Endodermal cell (in vitro differentiated cells): ENCODE measurements at regions not wholly inside any gene's neighbourhood (a gene's known extent, or its start where the extent isn't known, plus 50 kb on each side); places are given as distances from the start of the nearest gene placed in this dataset.

Experiments used
- DNase-seq: peaks from one replicate; pipeline ENCODE4 v3.0.0-alpha.2; 2017
- H3K27ac ChIP-seq: 2 replicates; pipeline ENCODE4 v1.5.1; 2013; ENCODE audit warnings: mild to moderate bottlenecking, low read depth, low read length, moderate library complexity
- H3K27me3 ChIP-seq: 2 replicates; pipeline ENCODE4 v1.6.1; 2013; ENCODE audit warnings: mild to moderate bottlenecking, low read length, moderate library complexity; ENCODE audit not compliant: insufficient read depth, control insufficient read depth, poor library complexity, severe bottlenecking
- H3K36me3 ChIP-seq: 2 replicates; pipeline ENCODE4 v1.7.0; 2013; ENCODE audit warnings: mild to moderate bottlenecking, low read length, moderate library complexity; ENCODE audit not compliant: control insufficient read depth, insufficient read depth
- H3K4me1 ChIP-seq: one replicate; pipeline ENCODE4 v1.7.0; 2013; ENCODE audit warnings: low read length; ENCODE audit not compliant: control insufficient read depth, insufficient read depth
- H3K4me3 ChIP-seq: 2 replicates; pipeline ENCODE4 v1.5.1; 2013; ENCODE audit warnings: mild to moderate bottlenecking, low read length, moderate library complexity
- H3K9ac ChIP-seq: 2 replicates; pipeline ENCODE4 v1.6.1; 2013; ENCODE audit warnings: mild to moderate bottlenecking, low read length, moderate library complexity; ENCODE audit not compliant: poor library complexity, severe bottlenecking; ENCODE audit errors: extremely low read depth
- H3K9me3 ChIP-seq: 2 replicates; pipeline ENCODE4 v1.6.1; 2013; ENCODE audit warnings: mild to moderate bottlenecking, low read length, moderate library complexity; ENCODE audit not compliant: control insufficient read depth
- H3K27ac Mint-ChIP-seq: 2 replicates; pipeline ENCODE4 v1.8.0; 2020; ENCODE audit warnings: mixed read lengths
- H3K27me3 Mint-ChIP-seq: 2 replicates; pipeline ENCODE4 v1.8.0; 2021; ENCODE audit warnings: mild to moderate bottlenecking, mixed read lengths; ENCODE audit not compliant: insufficient read depth
- H3K36me3 Mint-ChIP-seq: 2 replicates; pipeline ENCODE4 v1.8.0; 2020; ENCODE audit warnings: low read depth, mixed read lengths
- H3K4me1 Mint-ChIP-seq: 2 replicates; pipeline ENCODE4 v1.8.0; 2020; ENCODE audit warnings: mixed read lengths
- H3K4me3 Mint-ChIP-seq: 2 replicates; pipeline ENCODE4 v1.8.0; 2020; ENCODE audit warnings: mild to moderate bottlenecking, moderate library complexity, mixed read lengths
- H3K9me3 Mint-ChIP-seq: 2 replicates; pipeline ENCODE4 v1.8.0; 2020; ENCODE audit warnings: mild to moderate bottlenecking, mixed read lengths
- WGBS, 2 experiments: methylation state at CpG; one replicate each; pipeline versions ENCODE4 v1.1.5 to v1.1.7; 2013; ENCODE audit warnings: missing lambda C conversion rate in 2 of 2, mixed read lengths in 1 of 2; ENCODE audit not compliant: insufficient coverage in 1 of 2, insufficient read length in 1 of 2; 5-methylcytosine and 5-hydroxymethylcytosine counted together
- TF ChIP-seq, protein P1 (sequence below): fragments of 200-600 bp; sonication (generic); conservative IDR thresholded peaks from 2 replicates; pipeline ENCODE4 v1.5.0; 2021; ENCODE audit warnings: antibody characterized with exemption, mild to moderate bottlenecking

GRCh38 chr6:23692184-23692583, 433.8 kb upstream of the NRSN1 start:
- no peak overlapping the region for H3K4me3 Mint-ChIP-seq

DNA sequence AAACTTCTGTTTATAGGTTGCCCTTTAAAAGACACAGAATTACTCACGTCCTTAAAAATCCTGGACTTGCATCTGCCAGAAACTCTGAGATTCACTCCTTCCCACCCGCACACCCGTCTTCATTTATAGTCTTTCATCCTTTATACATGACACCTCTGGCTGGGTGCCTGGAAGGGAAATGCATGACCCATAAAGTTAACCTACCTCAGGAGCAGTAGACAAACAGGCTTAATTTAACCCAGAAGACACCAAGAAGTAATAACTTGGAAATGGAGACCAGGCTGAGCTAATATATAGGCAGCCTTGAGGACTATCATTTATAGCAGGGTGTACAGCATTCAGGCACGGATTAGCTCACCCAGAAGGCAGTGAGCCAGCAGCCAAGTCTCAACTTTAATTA, 429.0 kb upstream of the NRSN1 start:
- H3K27ac ChIP-seq, result no peak overlapping the region
- no peak overlapping the region for H3K4me3 Mint-ChIP-seq
- H3K27me3 ChIP-seq, result no peaks in the 10 kb centered on the region
- no peak overlapping the region for H3K9ac ChIP-seq
- H3K27me3 Mint-ChIP-seq, result no peaks in the 10 kb centered on the region
- no peaks in the 10 kb centered on the region for H3K36me3 ChIP-seq
- H3K9me3 ChIP-seq, result no peaks in the 10 kb centered on the region
- 86 to 100% methylated on average over 4 of the region's 4 CpGs for WGBS, 2 experiments
- no peaks in the 10 kb centered on the region for H3K36me3 Mint-ChIP-seq
- TF ChIP-seq, protein P1, sequence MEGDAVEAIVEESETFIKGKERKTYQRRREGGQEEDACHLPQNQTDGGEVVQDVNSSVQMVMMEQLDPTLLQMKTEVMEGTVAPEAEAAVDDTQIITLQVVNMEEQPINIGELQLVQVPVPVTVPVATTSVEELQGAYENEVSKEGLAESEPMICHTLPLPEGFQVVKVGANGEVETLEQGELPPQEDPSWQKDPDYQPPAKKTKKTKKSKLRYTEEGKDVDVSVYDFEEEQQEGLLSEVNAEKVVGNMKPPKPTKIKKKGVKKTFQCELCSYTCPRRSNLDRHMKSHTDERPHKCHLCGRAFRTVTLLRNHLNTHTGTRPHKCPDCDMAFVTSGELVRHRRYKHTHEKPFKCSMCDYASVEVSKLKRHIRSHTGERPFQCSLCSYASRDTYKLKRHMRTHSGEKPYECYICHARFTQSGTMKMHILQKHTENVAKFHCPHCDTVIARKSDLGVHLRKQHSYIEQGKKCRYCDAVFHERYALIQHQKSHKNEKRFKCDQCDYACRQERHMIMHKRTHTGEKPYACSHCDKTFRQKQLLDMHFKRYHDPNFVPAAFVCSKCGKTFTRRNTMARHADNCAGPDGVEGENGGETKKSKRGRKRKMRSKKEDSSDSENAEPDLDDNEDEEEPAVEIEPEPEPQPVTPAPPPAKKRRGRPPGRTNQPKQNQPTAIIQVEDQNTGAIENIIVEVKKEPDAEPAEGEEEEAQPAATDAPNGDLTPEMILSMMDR, result no peak
- no peak overlapping the region for H3K27ac Mint-ChIP-seq
- H3K4me1 Mint-ChIP-seq, result no peaks in the 10 kb centered on the region
- DNase-seq, result no peak
- no peaks in the 10 kb centered on the region for H3K4me1 ChIP-seq
- no peak overlapping the region for H3K4me3 ChIP-seq
- H3K9me3 Mint-ChIP-seq, result peaks cover 1% of the 10 kb centered on the region

More at GRCh38 chr6:23692184-23692583, 433.8 kb upstream of the NRSN1 start:
- Histone ChIP-seq H3K27me3 (no peaks in the 10 kb centered on the region), H3K27ac (no peak overlapping the region), H3K9ac (no peak overlapping the region), H3K4me1 (no peaks in the 10 kb centered on the region), H3K4me3 (no peak overlapping the region), H3K9me3 (no peaks in the 10 kb centered on the region), H3K36me3 (no peaks in the 10 kb centered on the region)
- no peaks in the 10 kb centered on the region for H3K36me3 Mint-ChIP-seq
- no peaks in the 10 kb centered on the region for H3K9me3 Mint-ChIP-seq
- no peak for DNase-seq
- H3K4me1 Mint-ChIP-seq, result no peaks in the 10 kb centered on the region
- no peaks in the 10 kb centered on the region for H3K27me3 Mint-ChIP-seq
- WGBS, 2 experiments, result 96% methylated on average over 2 of the region's 2 CpGs; no CpG with 5 or more reads in 1 of the 2 experiments
- no peak overlapping the region for H3K27ac Mint-ChIP-seq
- TF ChIP-seq, protein P1, result no peak

- Mint-ChIP-seq H3K9me3 (peaks cover 1% of the 10 kb centered on the region), H3K27ac (no peak overlapping the region), H3K27me3 (no peaks in the 10 kb centered on the region), H3K4me3 (no peak overlapping the region), H3K4me1 (peaks cover 6% of the 10 kb centered on the region), H3K36me3 (no peaks in the 10 kb centered on the region)
- Histone ChIP-seq H3K27ac (no peak overlapping the region), H3K4me1 (no peaks in the 10 kb centered on the region), H3K27me3 (no peaks in the 10 kb centered on the region), H3K9ac (no peak overlapping the region), H3K4me3 (no peak overlapping the region), H3K9me3 (no peaks in the 10 kb centered on the region), H3K36me3 (no peaks in the 10 kb centered on the region)
- TF ChIP-seq, protein P1, result no peak
- no peak for DNase-seq
- WGBS, 2 experiments, result 100% methylated on average over 2 of the region's 2 CpGs; no CpG with 5 or more reads in 1 of the 2 experiments
These were observed 421.4 kb upstream of the NRSN1 start for GRCh38 chr6:23704479-23705052.
